Testis (tissue), 2 donors: ENCODE measurements at regions not wholly inside any gene's neighbourhood (a gene's known extent, or its start where the extent isn't known, plus 50 kb on each side); places are given as distances from the start of the nearest gene placed in this dataset.

Source experiments
- DNase-seq: peaks from one replicate; pipeline ENCODE4 v3.0.0-alpha.2; 2019
- H3K27ac ChIP-seq, 2 donors: fragments of 200-600 bp; sonication (generic); one replicate each; pipeline ENCODE4 v1.5.1; 2019
- H3K27me3 ChIP-seq: fragments of 200-600 bp; sonication (generic); one replicate; pipeline ENCODE4 v1.5.1; 2019
- H3K36me3 ChIP-seq: fragments of 200-600 bp; sonication (generic); one replicate; pipeline ENCODE4 v1.5.1; 2017; ENCODE audit warnings: low read depth; ENCODE audit errors: missing control alignments
- H3K4me1 ChIP-seq: fragments of 200-600 bp; sonication (generic); one replicate; pipeline ENCODE4 v1.5.1; 2019
- H3K4me3 ChIP-seq, 2 donors: fragments of 200-600 bp; sonication (generic); one replicate each; pipeline ENCODE4 v1.5.1; 2017 to 2019
- H3K9me3 ChIP-seq: fragments of 200-600 bp; sonication (generic); one replicate; pipeline ENCODE4 v1.5.1; 2017
- POLR2A ChIP-seq: fragments of 450-650 bp; IDR thresholded peaks from one replicate; pipeline ENCODE4 v1.6.1; 2017; ENCODE audit warnings: antibody characterized with exemption, mild to moderate bottlenecking, moderate library complexity
- WGBS, 2 donors: methylation state at CpG; one replicate each; pipeline ENCODE4 v1.1.5; 2018; 5-methylcytosine and 5-hydroxymethylcytosine counted together
- intact Hi-C: fragments of 100-400 bp; cut with DNase I; formaldehyde crosslinking; loops from one replicate; pipeline ENCODE4 v1.15.1; 2023; ENCODE audit warnings: low total_unique reads
- TF ChIP-seq, protein P1 (sequence below), 3 experiments: fragments of 450-650 bp in 2 of 3; fragments of 200-600 bp in 1 of 3; sonication (generic) in 1 of 3; IDR thresholded peaks; one replicate each; pipeline ENCODE4 v1.5.1; 2016 to 2019; ENCODE audit warnings: antibody characterized with exemption in 3 of 3, mild to moderate bottlenecking in 2 of 3, moderate library complexity in 1 of 3

DNA sequence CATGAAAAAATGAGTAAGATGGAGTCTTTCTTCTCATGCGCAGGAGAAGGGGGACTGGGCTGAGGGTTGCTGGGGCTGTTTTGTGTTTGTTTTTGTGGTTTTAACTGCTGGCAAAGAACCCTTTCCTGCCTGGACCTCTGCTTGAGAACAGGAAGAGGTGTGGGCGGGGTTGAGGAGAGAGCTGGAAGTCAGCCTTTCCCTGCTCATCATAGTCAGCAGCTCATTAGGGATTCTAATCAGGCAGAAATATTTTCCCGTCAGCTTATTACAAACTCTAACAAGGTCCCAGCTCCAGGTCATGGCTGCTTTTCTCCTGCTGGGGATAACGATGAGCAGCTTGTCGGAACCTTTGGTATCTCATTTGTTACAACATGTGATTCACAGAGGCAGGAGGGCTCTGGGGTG is 185.0 kb upstream of the NRXN3 start:
- intact Hi-C loops = no loop called here
- Histone ChIP-seq H3K9me3 (no peaks in the 10 kb centered on the region), H3K36me3 (no peaks in the 10 kb centered on the region), H3K4me1 (no peaks in the 10 kb centered on the region), H3K4me3 (no peak overlapping the region), H3K27me3 (no peaks in the 10 kb centered on the region), H3K27ac (no peak overlapping the region)
- TF ChIP-seq POLR2A = no peak
- TF ChIP-seq, protein P1, sequence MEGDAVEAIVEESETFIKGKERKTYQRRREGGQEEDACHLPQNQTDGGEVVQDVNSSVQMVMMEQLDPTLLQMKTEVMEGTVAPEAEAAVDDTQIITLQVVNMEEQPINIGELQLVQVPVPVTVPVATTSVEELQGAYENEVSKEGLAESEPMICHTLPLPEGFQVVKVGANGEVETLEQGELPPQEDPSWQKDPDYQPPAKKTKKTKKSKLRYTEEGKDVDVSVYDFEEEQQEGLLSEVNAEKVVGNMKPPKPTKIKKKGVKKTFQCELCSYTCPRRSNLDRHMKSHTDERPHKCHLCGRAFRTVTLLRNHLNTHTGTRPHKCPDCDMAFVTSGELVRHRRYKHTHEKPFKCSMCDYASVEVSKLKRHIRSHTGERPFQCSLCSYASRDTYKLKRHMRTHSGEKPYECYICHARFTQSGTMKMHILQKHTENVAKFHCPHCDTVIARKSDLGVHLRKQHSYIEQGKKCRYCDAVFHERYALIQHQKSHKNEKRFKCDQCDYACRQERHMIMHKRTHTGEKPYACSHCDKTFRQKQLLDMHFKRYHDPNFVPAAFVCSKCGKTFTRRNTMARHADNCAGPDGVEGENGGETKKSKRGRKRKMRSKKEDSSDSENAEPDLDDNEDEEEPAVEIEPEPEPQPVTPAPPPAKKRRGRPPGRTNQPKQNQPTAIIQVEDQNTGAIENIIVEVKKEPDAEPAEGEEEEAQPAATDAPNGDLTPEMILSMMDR (IDR thresholded peaks at IDR 0.05) = no peak
- WGBS, 2 donors = 27 to 34% methylated on average over 5 of the region's 5 CpGs
- peak; percentile 15 for DNase-seq

GRCh38 chr14:77986773-77987172 is 183.4 kb upstream of the NRXN3 start:
- Histone ChIP-seq H3K27me3 (no peaks in the 10 kb centered on the region), H3K36me3 (no peaks in the 10 kb centered on the region), H3K9me3 (no peaks in the 10 kb centered on the region), H3K27ac (no peak overlapping the region), H3K4me1 (no peaks in the 10 kb centered on the region), H3K4me3 (no peak overlapping the region)
- DNase-seq = no peak
- 90 to 91% methylated on average over 1 of the region's 1 CpG for WGBS, 2 donors
- TF ChIP-seq, protein P1 (IDR thresholded peaks at IDR 0.05) = no peak
- no peak for TF ChIP-seq POLR2A
- intact Hi-C loops = no loop called here

GRCh38 chr14:77988096-77988870 is 181.9 kb upstream of the NRXN3 start:
- Histone ChIP-seq H3K9me3 (no peaks in the 10 kb centered on the region), H3K27me3 (no peaks in the 10 kb centered on the region), H3K36me3 (no peaks in the 10 kb centered on the region), H3K4me1 (no peaks in the 10 kb centered on the region), H3K4me3 (no peak overlapping the region), H3K27ac (no peak overlapping the region)
- TF ChIP-seq, protein P1 (IDR thresholded peaks at IDR 0.05) = no peak
- TF ChIP-seq POLR2A = no peak
- 79 to 86% methylated on average over 7 of the region's 7 CpGs for WGBS, 2 donors
- intact Hi-C loops = no loop called here
- no peak for DNase-seq

DNA sequence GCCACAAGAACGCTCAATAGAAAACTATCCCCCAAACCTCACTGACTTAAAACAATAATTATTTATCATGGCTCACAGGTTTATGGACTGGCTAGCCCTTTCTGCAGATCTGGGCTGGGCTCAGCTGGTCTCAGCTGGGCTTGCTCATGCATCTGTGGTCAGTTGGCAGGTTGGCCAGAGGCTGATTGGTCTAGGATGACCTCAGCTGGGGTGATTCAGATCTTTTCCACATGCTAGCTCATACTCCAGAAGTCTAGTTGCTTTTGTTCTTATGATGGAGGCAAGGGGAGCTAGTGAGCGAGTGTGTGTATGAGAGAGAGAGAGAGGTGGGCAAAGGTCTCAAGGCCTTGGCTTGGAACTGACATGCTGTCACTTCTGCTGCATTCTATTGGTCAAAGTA is 181.2 kb upstream of the NRXN3 start:
- no peaks in the 10 kb centered on the region for H3K36me3 ChIP-seq
- intact Hi-C loops = no loop called here
- 91 to 93% methylated on average over 2 of the region's 2 CpGs for WGBS, 2 donors
- H3K4me3 ChIP-seq = no peak overlapping the region
- TF ChIP-seq, protein P1 (IDR thresholded peaks at IDR 0.05) = no peak
- no peaks in the 10 kb centered on the region for H3K27me3 ChIP-seq
- H3K9me3 ChIP-seq = no peaks in the 10 kb centered on the region
- no peak overlapping the region for H3K27ac ChIP-seq
- H3K4me1 ChIP-seq = no peaks in the 10 kb centered on the region
- no peak for DNase-seq

DNA sequence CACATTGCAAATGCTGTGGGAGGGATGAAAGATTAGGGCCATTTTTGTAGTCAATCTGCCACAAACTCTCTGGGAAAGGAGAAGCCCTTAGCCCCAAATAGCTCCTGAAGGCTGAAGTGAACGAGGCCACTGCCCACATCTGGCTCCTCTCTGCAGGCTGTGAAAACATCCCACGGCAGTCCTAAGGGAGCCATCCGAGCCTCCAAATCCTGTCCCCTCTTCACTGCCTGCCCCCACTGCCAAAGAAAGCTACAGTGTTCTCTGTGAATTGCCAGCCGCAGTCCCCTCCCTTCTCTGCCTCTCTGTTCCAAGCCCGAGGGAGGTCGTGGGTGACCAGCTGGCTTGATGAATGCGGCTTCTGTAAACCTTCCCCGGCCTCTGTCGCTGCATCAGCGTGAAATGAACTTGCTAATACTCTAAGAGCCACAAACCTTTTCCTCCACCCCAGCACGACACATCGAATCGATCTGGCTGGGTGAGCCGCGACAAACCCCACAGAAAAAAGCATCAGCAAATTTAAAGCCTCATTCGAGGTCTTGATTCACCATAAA is 180.7 kb upstream of the NRXN3 start:
- no peak for DNase-seq
- 50 to 71% methylated on average over 15 to 16 of the region's 16 CpGs for WGBS, 2 donors
- no peak overlapping the region for H3K4me3 ChIP-seq
- TF ChIP-seq POLR2A = no peak
- TF ChIP-seq, protein P1 (IDR thresholded peaks at IDR 0.05) = no peak
- no peaks in the 10 kb centered on the region for H3K27me3 ChIP-seq
- no peaks in the 10 kb centered on the region for H3K36me3 ChIP-seq
- H3K27ac ChIP-seq = no peak overlapping the region
- intact Hi-C loops = no loop called here
- H3K9me3 ChIP-seq = no peaks in the 10 kb centered on the region
- H3K4me1 ChIP-seq = no peaks in the 10 kb centered on the region
